Muscle layer of duodenum (tissue), 2 donors: ENCODE measurements at regions not wholly inside any gene's neighbourhood (a gene's known extent, or its start where the extent isn't known, plus 50 kb on each side); places are given as distances from the start of the nearest gene placed in this dataset.

Source experiments
- H3K27ac ChIP-seq: one replicate; pipeline ENCODE4 v1.7.0; 2013; ENCODE audit warnings: mild to moderate bottlenecking, low read length
- H3K27me3 ChIP-seq: one replicate; pipeline ENCODE4 v1.7.0; 2013; ENCODE audit warnings: low read depth, mild to moderate bottlenecking, control low read depth, low read length
- H3K36me3 ChIP-seq, 2 donors: one replicate each; pipeline ENCODE4 v1.7.0; 2013; ENCODE audit warnings: low read length in 2 of 2, control low read depth in 1 of 2, mild to moderate bottlenecking in 1 of 2; ENCODE audit not compliant: insufficient read depth in 2 of 2, control insufficient read depth in 1 of 2
- H3K4me1 ChIP-seq, 2 donors: one replicate each; pipeline ENCODE4 v1.7.0; 2013; ENCODE audit warnings: low read length in 2 of 2, mild to moderate bottlenecking in 2 of 2, control low read depth in 1 of 2, moderate library complexity in 1 of 2; ENCODE audit not compliant: insufficient read depth in 2 of 2, control insufficient read depth in 1 of 2
- H3K4me3 ChIP-seq, 2 donors: one replicate each; pipeline ENCODE4 v1.7.0; 2013; ENCODE audit warnings: low read length in 2 of 2, low read depth in 1 of 2, mild to moderate bottlenecking in 1 of 2
- H3K9me3 ChIP-seq, 2 donors: one replicate each; pipeline ENCODE4 v1.7.0; 2013; ENCODE audit warnings: low read length in 2 of 2, control low read depth in 1 of 2, mild to moderate bottlenecking in 1 of 2; ENCODE audit not compliant: control insufficient read depth in 1 of 2
- donor health status: healthy.

GRCh38 chr5:169448826-169449225, 134.7 kb upstream of the SPDL1 start:
- Histone ChIP-seq H3K4me3 (no peak overlapping the region), H3K36me3 (no peaks in the 10 kb centered on the region), H3K27me3 (no peaks in the 10 kb centered on the region), H3K27ac (no peak overlapping the region), H3K4me1 (no peaks in the 10 kb centered on the region), H3K9me3 (no peaks in the 10 kb centered on the region)

GRCh38 chr5:169445191-169445590, 138.4 kb upstream of the SPDL1 start:
- no peak overlapping the region for H3K4me3 ChIP-seq
- no peaks in the 10 kb centered on the region for H3K9me3 ChIP-seq
- H3K4me1 ChIP-seq: peaks cover 0 to 8% of the 10 kb centered on the region in 2 donors
- H3K36me3 ChIP-seq: no peaks in the 10 kb centered on the region
- H3K27ac ChIP-seq: no peak overlapping the region
- H3K27me3 ChIP-seq: no peaks in the 10 kb centered on the region

- Histone ChIP-seq H3K9me3 (no peaks in the 10 kb centered on the region), H3K27me3 (no peaks in the 10 kb centered on the region), H3K4me3 (no peak overlapping the region), H3K36me3 (no peaks in the 10 kb centered on the region), H3K4me1 (peaks cover 0 to 8% of the 10 kb centered on the region in 2 donors), H3K27ac (no peak overlapping the region)
Measured at GRCh38 chr5:169442913-169443784, 140.4 kb upstream of the SPDL1 start.

DNA sequence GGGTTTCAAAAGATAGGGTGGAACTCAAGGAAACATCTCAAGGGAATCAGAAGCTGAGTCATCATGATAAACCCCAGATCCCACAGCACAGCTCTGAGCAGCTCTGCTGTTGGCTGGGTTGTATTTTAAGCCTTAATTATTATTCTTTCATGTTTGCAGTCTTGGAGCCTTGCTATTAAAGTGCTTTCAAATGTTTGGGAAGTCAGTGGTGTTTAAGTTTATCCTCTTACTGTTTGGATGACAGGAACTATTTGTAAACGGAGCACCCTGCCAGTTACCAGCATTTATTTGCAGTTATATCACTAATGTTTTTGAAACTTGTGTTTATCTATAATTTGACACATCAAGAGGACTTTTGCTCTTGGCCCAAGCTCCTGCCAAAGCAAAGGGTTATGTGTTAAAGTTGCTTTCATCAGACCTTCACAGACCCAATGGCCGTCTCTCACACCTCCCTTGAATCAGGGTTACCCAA, 141.1 kb upstream of the SPDL1 start:
- Histone ChIP-seq H3K36me3 (no peaks in the 10 kb centered on the region), H3K27ac (no peak overlapping the region), H3K9me3 (no peaks in the 10 kb centered on the region), H3K4me3 (no peak overlapping the region), H3K27me3 (no peaks in the 10 kb centered on the region), H3K4me1 (peaks cover 0 to 8% of the 10 kb centered on the region in 2 donors)

- no peaks in the 10 kb centered on the region for H3K9me3 ChIP-seq
- H3K27ac ChIP-seq: no peak overlapping the region
- H3K27me3 ChIP-seq: no peaks in the 10 kb centered on the region
- no peaks in the 10 kb centered on the region for H3K36me3 ChIP-seq
- no peak overlapping the region for H3K4me3 ChIP-seq
- peaks cover 0 to 8% of the 10 kb centered on the region in 2 donors for H3K4me1 ChIP-seq
Measured at GRCh38 chr5:169440107-169440705, 139.3 kb upstream of the SLIT3 start.

DNA sequence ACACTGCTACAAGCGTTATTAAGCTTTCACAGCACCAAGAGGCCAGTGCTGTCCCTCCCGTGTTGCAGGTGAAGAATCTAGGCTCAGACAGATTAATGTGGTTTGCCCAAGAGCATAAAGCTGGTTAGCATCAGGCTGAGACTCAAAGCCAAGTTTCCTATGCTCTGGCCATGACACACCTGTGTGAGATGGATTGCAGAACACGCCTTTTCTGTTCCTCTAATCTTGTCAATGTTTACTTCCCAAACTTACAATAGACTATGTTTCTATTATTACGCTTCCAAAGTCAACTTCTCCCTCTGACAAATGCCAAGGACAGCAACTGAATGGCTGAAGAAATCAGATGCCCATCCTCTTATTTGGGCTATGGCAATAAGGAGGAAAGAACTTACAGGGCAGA, 138.4 kb upstream of the SLIT3 start:
- H3K27me3 ChIP-seq: no peaks in the 10 kb centered on the region
- H3K4me1 ChIP-seq: peaks cover 0 to 8% of the 10 kb centered on the region in 2 donors
- no peak overlapping the region for H3K4me3 ChIP-seq
- H3K27ac ChIP-seq: no peak overlapping the region
- no peaks in the 10 kb centered on the region for H3K9me3 ChIP-seq
- H3K36me3 ChIP-seq: no peaks in the 10 kb centered on the region

GRCh38 chr5:169435506-169436229, 134.7 kb upstream of the SLIT3 start:
- Histone ChIP-seq H3K27me3 (no peaks in the 10 kb centered on the region), H3K4me1 (no peaks in the 10 kb centered on the region), H3K9me3 (no peaks in the 10 kb centered on the region), H3K4me3 (no peak overlapping the region), H3K27ac (no peak overlapping the region), H3K36me3 (no peaks in the 10 kb centered on the region)

DNA sequence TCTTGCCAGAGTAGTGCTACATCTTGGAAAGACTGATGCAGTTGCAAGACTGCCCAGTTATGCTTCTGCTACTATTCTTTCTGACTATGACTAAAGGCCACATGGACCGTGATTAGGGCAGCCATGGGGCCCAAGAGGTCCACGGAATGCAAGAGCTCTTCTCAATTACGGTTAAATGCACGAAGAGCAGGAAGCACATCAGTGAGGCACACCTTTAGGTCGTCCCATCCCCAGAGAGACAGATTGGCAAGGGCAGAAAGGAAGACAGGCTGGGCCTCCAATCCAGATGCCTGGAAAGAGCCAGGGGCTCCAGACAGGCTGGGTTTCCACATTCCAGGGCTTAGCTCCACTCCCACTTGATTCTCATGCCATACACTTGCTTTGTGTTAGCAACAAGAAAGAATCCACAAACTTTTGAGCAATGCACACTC, 132.3 kb upstream of the SLIT3 start:
- H3K9me3 ChIP-seq: no peaks in the 10 kb centered on the region
- no peaks in the 10 kb centered on the region for H3K36me3 ChIP-seq
- H3K27ac ChIP-seq: peak overlapping the region; percentile 22
- no peak overlapping the region for H3K4me3 ChIP-seq
- no peaks in the 10 kb centered on the region for H3K4me1 ChIP-seq
- H3K27me3 ChIP-seq: no peaks in the 10 kb centered on the region

- Histone ChIP-seq H3K27me3 (no peaks in the 10 kb centered on the region), H3K4me1 (no peaks in the 10 kb centered on the region), H3K27ac (no peak overlapping the region), H3K4me3 (no peak overlapping the region), H3K36me3 (no peaks in the 10 kb centered on the region), H3K9me3 (no peaks in the 10 kb centered on the region)
Measured at GRCh38 chr5:169431386-169431785, 130.4 kb upstream of the SLIT3 start.

DNA sequence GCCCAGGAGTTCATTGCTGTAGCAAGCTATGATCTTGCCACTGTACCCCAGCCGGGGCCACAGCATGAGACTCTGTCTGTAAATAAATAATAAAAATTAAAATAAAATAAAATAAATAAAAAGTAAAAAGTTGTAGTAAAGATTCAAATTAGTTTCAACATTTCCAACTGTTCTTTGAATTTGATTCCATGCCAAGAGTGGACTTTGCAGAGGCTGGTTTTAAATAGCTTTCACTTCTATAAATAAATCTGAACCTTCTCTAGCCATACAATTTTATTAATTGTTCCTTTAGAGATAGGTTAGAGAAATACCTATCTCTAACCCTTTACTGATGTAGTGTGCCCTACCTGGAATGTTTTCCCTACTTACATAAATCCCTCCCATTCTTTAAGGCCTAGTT, 129.7 kb upstream of the SLIT3 start:
- no peaks in the 10 kb centered on the region for H3K36me3 ChIP-seq
- no peak overlapping the region for H3K4me3 ChIP-seq
- H3K27ac ChIP-seq: no peak overlapping the region

GRCh38 chr5:169429044-169429443, 128.1 kb upstream of the SLIT3 start:
- no peaks in the 10 kb centered on the region for H3K4me1 ChIP-seq
- H3K9me3 ChIP-seq: no peaks in the 10 kb centered on the region
- H3K36me3 ChIP-seq: no peaks in the 10 kb centered on the region
- no peaks in the 10 kb centered on the region for H3K27me3 ChIP-seq
- no peak overlapping the region for H3K4me3 ChIP-seq
- H3K27ac ChIP-seq: no peak overlapping the region

More for the DNA sequence above, 129.7 kb upstream of the SLIT3 start:
- no peaks in the 10 kb centered on the region for H3K4me1 ChIP-seq
- no peaks in the 10 kb centered on the region for H3K27me3 ChIP-seq
- H3K9me3 ChIP-seq: no peaks in the 10 kb centered on the region
